DMS 273 treated with DMSO at 0.1 percent for 48 hours (cell line): ENCODE measurements at regions not wholly inside any gene's neighbourhood (a gene's known extent, or its start where the extent isn't known, plus 50 kb on each side); places are given as distances from the start of the nearest gene placed in this dataset.
A peak's percentile ranks its signal among the peaks of the same experiment; 100 is the strongest.

ENCODE experiments used
- DNase-seq: peaks from one replicate; lab custom pipeline; 2025; lab: John Stamatoyannopoulos, UW

GRCh38 chr10:78320506-78320905 is 286.8 kb downstream of the RPS24 start:
- no peak for DNase-seq

- DNase-seq = no peak
Observed at GRCh38 chr10:78321000-78321399, 287.3 kb downstream of the RPS24 start.

GRCh38 chr10:78321500-78321899 is 287.8 kb downstream of the RPS24 start:
- DNase-seq = no peak

GRCh38 chr10:78326372-78326771 is 292.7 kb downstream of the RPS24 start:
- DNase-seq = no peak

GRCh38 chr10:78327778-78328591 is 294.3 kb downstream of the RPS24 start:
- DNase-seq = no peak

GRCh38 chr10:78328592-78329404 is 295.1 kb downstream of the RPS24 start:
- no peak for DNase-seq

- no peak for DNase-seq
Observed at GRCh38 chr10:78330884-78331283, 297.2 kb downstream of the RPS24 start.

- DNase-seq = no peak
Observed at GRCh38 chr10:78331391-78331922, 297.8 kb downstream of the RPS24 start.

- DNase-seq = no peak
Observed at GRCh38 chr10:78332012-78332411, 298.3 kb downstream of the RPS24 start.

- no peak for DNase-seq
Observed at GRCh38 chr10:78332657-78333056, 299.0 kb downstream of the RPS24 start.

- DNase-seq = peak; percentile 52
Observed at GRCh38 chr10:78333362-78334143, 299.9 kb downstream of the RPS24 start.

GRCh38 chr10:78335371-78335690 is 301.7 kb downstream of the RPS24 start:
- no peak for DNase-seq

GRCh38 chr10:78335691-78336401 is 302.2 kb downstream of the RPS24 start:
- no peak for DNase-seq

GRCh38 chr10:78336402-78336791 is 302.7 kb downstream of the RPS24 start:
- DNase-seq = no peak

- DNase-seq = no peak
Observed at GRCh38 chr10:78337016-78337415, 303.4 kb downstream of the RPS24 start.

GRCh38 chr10:78337646-78338391 is 304.2 kb downstream of the RPS24 start:
- DNase-seq = no peak

- no peak for DNase-seq
Observed at GRCh38 chr10:78338717-78339116, 305.1 kb downstream of the RPS24 start.

- DNase-seq = no peak
Observed at GRCh38 chr10:78339251-78339650, 305.6 kb downstream of the RPS24 start.

GRCh38 chr10:78341953-78342614 is 308.4 kb downstream of the RPS24 start:
- DNase-seq = no peak
